LNCAP (cell line): ENCODE measurements at regions not wholly inside any gene's neighbourhood (a gene's known extent, or its start where the extent isn't known, plus 50 kb on each side); places are given as distances from the start of the nearest gene placed in this dataset.

Source experiments
- TF ChIP-seq, protein P1 (sequence below): fragments of 450-650 bp; IDR thresholded peaks from 2 replicates; pipeline ENCODE4 v1.5.1; 2017; ENCODE audit warnings: mild to moderate bottlenecking

DNA sequence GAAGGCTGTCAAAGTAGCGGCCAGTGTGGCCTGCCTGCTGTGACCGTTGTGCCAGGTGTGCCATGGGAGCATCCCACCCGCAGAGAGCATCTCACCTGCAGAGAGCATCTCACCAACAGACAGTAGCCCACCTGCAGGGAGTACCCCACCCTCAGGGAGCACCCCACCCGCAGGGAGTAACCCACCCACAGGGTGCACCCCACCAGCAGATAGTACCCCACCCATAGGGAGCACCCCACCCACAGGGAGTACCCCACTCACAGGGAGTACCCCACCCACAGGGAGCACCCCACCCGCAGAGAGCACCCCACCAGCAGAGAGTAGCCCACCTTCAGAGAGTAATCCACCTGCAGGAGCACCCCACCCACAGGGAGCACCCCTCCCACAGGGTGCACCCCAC, 476.5 kb downstream of the TCERG1L start:
- TF ChIP-seq, protein P1, sequence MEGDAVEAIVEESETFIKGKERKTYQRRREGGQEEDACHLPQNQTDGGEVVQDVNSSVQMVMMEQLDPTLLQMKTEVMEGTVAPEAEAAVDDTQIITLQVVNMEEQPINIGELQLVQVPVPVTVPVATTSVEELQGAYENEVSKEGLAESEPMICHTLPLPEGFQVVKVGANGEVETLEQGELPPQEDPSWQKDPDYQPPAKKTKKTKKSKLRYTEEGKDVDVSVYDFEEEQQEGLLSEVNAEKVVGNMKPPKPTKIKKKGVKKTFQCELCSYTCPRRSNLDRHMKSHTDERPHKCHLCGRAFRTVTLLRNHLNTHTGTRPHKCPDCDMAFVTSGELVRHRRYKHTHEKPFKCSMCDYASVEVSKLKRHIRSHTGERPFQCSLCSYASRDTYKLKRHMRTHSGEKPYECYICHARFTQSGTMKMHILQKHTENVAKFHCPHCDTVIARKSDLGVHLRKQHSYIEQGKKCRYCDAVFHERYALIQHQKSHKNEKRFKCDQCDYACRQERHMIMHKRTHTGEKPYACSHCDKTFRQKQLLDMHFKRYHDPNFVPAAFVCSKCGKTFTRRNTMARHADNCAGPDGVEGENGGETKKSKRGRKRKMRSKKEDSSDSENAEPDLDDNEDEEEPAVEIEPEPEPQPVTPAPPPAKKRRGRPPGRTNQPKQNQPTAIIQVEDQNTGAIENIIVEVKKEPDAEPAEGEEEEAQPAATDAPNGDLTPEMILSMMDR: no peak

DNA sequence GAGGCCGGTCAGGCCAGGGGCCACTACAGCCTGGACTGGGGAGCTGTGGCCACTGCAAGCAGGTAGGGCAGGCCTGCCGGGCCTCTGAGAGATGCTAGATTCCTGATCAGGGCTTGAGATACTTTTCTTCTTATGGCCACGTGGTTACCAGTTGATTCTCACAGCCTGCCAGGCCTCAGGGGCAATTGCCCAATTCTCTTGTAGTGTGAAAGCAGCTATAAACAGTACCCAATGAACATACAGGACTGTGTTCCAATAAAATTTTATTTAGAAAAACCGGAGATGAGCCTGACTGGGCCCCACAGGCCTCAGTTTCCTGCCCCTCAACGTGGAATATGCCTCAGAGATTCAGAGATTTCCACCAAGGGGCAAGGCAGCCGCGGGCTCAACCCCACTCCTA, 475.2 kb downstream of the TCERG1L start:
- TF ChIP-seq, protein P1: no peak

DNA sequence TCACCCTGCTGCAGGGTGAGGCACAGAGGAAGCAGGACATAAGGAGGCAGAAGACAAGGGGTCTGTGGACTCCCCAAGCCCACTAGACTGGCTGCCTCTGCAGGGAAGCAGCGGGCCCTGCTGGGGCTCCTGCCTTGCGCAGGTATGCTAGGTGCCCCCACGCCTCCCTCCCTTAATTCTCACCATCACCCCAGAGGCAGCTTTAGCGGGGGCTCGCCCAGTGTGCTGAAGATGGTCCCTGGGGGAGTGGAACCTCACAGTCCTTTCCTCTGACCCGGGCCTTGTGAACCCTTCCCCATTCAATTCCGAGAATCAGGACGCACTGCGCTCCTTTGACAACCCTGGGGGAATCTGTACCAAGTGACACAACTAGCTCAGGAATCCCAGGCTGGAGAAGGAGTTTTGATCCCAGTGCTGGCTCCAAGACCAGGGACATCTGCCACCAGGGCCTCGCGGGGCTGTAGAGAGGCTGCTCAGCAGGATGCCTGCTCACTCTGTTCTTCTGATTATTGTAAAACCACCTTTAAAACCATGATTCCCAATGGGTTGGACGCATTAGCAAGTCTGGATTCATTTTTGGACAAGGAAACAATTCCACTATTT, 468.4 kb downstream of the TCERG1L start:
- TF ChIP-seq, protein P1: no peak

DNA sequence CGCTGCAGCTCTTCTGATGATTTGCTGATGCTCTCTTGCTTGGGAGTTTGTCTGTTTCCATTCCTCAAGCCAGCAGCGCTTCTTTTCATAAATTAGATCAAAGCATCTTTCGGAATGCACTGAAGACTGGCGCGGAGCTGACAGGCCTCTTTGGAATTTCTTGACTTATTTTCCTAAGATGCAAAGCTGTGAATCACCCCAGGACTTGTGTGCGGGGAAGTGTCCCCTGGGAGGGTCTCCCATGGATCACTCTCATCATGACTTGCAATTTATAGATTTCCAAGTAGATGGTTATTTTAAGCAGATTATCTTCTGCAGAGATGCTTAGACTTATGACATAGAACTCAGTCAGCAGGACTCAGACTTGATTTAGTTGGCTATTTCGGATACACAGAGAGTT, 467.2 kb downstream of the TCERG1L start:
- TF ChIP-seq, protein P1: no peak

DNA sequence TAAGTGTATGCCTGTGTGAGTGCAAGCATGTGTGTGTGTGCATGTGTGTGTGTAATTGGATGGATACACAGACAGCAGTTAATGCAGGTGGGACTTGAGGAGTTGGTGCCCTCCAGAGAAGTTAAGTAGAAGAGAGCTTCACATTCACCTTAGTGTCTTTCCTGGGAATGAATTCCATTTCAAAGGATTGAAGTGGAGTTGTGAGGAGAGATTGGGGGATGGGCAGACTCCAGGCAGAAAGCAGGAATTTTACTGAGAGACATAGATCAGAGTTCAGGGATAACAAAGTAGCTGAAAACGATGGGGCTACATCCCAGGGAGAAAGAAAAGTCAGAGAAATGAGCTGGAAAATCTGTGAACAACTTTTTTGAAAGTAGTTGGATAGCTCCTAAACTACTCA, 464.4 kb downstream of the TCERG1L start:
- TF ChIP-seq, protein P1: no peak

DNA sequence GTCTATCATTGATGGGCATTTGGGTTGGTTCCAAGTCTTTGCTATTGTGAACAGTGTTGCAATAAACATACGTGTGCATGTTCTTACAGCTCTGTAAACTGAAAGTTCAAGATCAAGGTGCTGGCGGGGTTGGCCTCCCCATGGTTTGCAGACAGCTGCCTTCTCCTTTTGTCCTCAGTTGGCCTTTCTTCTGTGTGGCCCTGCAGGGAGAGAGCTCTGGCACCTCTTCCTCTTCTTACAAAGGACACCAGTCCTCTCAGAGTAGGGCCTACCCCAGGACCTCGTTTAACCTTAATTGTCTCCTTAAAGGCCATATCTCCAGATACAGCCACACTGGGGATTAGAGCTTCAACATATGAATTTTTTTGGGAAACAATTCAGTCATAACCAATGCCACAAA, 462.7 kb downstream of the TCERG1L start:
- TF ChIP-seq, protein P1: no peak

DNA sequence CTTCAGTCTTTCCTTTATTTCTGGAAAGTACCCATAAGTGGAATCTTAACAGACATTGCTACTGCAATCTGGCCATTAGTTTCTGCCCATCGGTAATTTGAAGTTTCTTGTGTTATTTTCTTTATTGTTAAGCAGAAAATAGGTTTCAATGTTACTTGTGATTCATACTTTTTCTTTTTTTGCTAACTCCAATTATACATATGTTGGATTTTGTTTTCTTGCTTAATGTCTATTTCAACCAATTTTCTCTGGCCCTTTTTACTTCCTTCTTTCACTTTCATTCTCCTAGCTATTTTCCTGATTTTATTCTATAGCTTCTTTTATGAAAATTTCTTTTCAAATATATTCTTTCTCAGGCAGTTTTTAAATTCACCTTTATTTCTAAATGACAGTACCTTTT, 457.4 kb downstream of the TCERG1L start:
- TF ChIP-seq, protein P1: no peak
